ENCODE measurements at regions not wholly inside any gene's neighbourhood (a gene's known extent, or its start where the extent isn't known, plus 50 kb on each side); places are given as distances from the start of the nearest gene placed in this dataset.

- ATAC-seq (no peak), DNase-seq (ENCODE audit: low spot score) (no peak)
- no peak for TF ChIP-seq ZNF396 (CRISPR knock-in tag; IDR thresholded peaks at IDR 0.05; ENCODE audit: borderline replicate concordance)
- POLR2A ChIA-PET: no interaction called here
- Mint-ChIP-seq H3K27me3 (ENCODE audit: low read depth) (no peaks in the 10 kb centered on the region; the same call in 1 of the 2 replicates), H3K36me3 (no peaks in the 10 kb centered on the region), H3K4me1 (peaks cover 3% of the 10 kb centered on the region), H3K4me3 (no peak overlapping the region), H3K27ac (no peak overlapping the region), H3K9me3 (peaks cover 3% of the 10 kb centered on the region; the same call in 1 of the 2 replicates)
- CTCF ChIA-PET: no interaction called here
Observed at GRCh38 chr15:69845159-69845558, 252.6 kb downstream of the TLE3 start.

GRCh38 chr15:69847625-69848024, 250.1 kb downstream of the TLE3 start:
- no peaks in the 10 kb centered on the region; the same call in 1 of the 2 replicates for H3K27me3 Mint-ChIP-seq (ENCODE audit: low read depth)
- CTCF ChIA-PET: no interaction called here
- no peaks in the 10 kb centered on the region for H3K36me3 Mint-ChIP-seq
- peaks cover 3% of the 10 kb centered on the region; the same call in 1 of the 2 replicates for H3K9me3 Mint-ChIP-seq
- POLR2A ChIA-PET: no interaction called here
- ATAC-seq: no peak
- no peak overlapping the region for H3K27ac Mint-ChIP-seq
- no peak for TF ChIP-seq ZBTB21 (CRISPR knock-in tag; IDR thresholded peaks at IDR 0.05; ENCODE audit: borderline replicate concordance)
- TF ChIP-seq PREB (CRISPR knock-in tag; IDR thresholded peaks at IDR 0.05; ENCODE audit: borderline replicate concordance): no peak
- TF ChIP-seq ZNF416 (CRISPR knock-in tag; IDR thresholded peaks at IDR 0.05): no peak
- no peak for TF ChIP-seq FOXP1 (CRISPR knock-in tag; IDR thresholded peaks at IDR 0.05; ENCODE audit: borderline replicate concordance)
- no peak for TF ChIP-seq GTF2I (CRISPR knock-in tag; conservative IDR thresholded peaks at IDR 0.05)
- TF ChIP-seq E2F5 (CRISPR knock-in tag; IDR thresholded peaks at IDR 0.05): no peak
- TF ChIP-seq ERG (CRISPR knock-in tag; IDR thresholded peaks at IDR 0.05): no peak
- TF ChIP-seq RORB (CRISPR knock-in tag; IDR thresholded peaks at IDR 0.05): no peak
- no peak for TF ChIP-seq ZNF425 (CRISPR knock-in tag; conservative IDR thresholded peaks at IDR 0.05)
- TF ChIP-seq ELF4 (CRISPR knock-in tag; IDR thresholded peaks at IDR 0.05; ENCODE audit: low read depth): no peak
- TF ChIP-seq ATF3 (CRISPR knock-in tag; conservative IDR thresholded peaks at IDR 0.05): no peak
- TF ChIP-seq TP53 (CRISPR knock-in tag; IDR thresholded peaks at IDR 0.05): no peak
- TF ChIP-seq ZNF219 (CRISPR knock-in tag; IDR thresholded peaks at IDR 0.05; ENCODE audit: borderline replicate concordance): no peak
- TF ChIP-seq NR1H2 (CRISPR knock-in tag; IDR thresholded peaks at IDR 0.05): no peak
- no peak for TF ChIP-seq JUN (CRISPR knock-in tag; IDR thresholded peaks at IDR 0.05)
- no peak for TF ChIP-seq ZNF317 (CRISPR knock-in tag; IDR thresholded peaks at IDR 0.05; ENCODE audit: borderline replicate concordance, low read depth)
- no peak for TF ChIP-seq E2F4 (CRISPR knock-in tag; IDR thresholded peaks at IDR 0.05; ENCODE audit: borderline replicate concordance, low read depth)
- no peak for TF ChIP-seq TCF7 (CRISPR knock-in tag; IDR thresholded peaks at IDR 0.05; ENCODE audit: low read depth)
- no peak for TF ChIP-seq GRHL2 (CRISPR knock-in tag; IDR thresholded peaks at IDR 0.05; ENCODE audit: insufficient replicate concordance, severe bottlenecking)
- H3K4me1 Mint-ChIP-seq: peaks cover 3% of the 10 kb centered on the region
- DNase-seq (ENCODE audit: low spot score): no peak
- H3K4me3 Mint-ChIP-seq: no peak overlapping the region

All from WTC11 (cell line).